ENCODE measurements at regions not wholly inside any gene's neighbourhood (a gene's known extent, or its start where the extent isn't known, plus 50 kb on each side); places are given as distances from the start of the nearest gene placed in this dataset.

GRCh38 chr3:139180489-139180888, 135.8 kb upstream of the PRR23C start:
- Histone ChIP-seq H3K79me2 (ENCODE audit: low read depth) (no peaks in the 10 kb centered on the region), H3K4me1 (no peaks in the 10 kb centered on the region), H3K27me3 (peaks cover 19% of the 10 kb centered on the region), H3K4me3 (no peak overlapping the region), H3K4me2 (no peak overlapping the region), H3K27ac (no peak overlapping the region), H3F3A (ENCODE audit: low read depth) (no peaks in the 10 kb centered on the region), H2AFZ (replicated peaks) (no peak overlapping the region), H3K36me3 (no peaks in the 10 kb centered on the region), H4K20me1 (ENCODE audit: low read depth) (no peaks in the 10 kb centered on the region), H3K9me3 (ENCODE audit: low read depth) (no peaks in the 10 kb centered on the region), H3K9ac (no peak overlapping the region)
- peaks cover 12% of the 10 kb centered on the region for H3K9me3 Mint-ChIP-seq
- H3K4me1 Mint-ChIP-seq: no peaks in the 10 kb centered on the region
- H3K27me3 Mint-ChIP-seq (ENCODE audit: insufficient read depth, low read depth): peaks cover 2% of the 10 kb centered on the region
- no peak overlapping the region for H3K4me3 Mint-ChIP-seq
- DNase-seq (ENCODE audit: low spot score): no peak
- no peak for TF ChIP-seq EZH2 (IDR thresholded peaks at IDR 0.05)
- no peak for TF ChIP-seq EZH2phosphoT487 (IDR thresholded peaks at IDR 0.05)
- TF ChIP-seq CTCF (IDR thresholded peaks at IDR 0.05): no peak
- no peak overlapping the region for H3K27ac Mint-ChIP-seq
- no peaks in the 10 kb centered on the region for H3K36me3 Mint-ChIP-seq

GRCh38 chr3:139182143-139182542, 137.5 kb upstream of the PRR23C start:
- Mint-ChIP-seq H3K36me3 (no peaks in the 10 kb centered on the region), H3K27ac (no peak overlapping the region), H3K4me1 (no peaks in the 10 kb centered on the region), H3K4me3 (no peak overlapping the region), H3K9me3 (peaks cover 12% of the 10 kb centered on the region), H3K27me3 (ENCODE audit: insufficient read depth, low read depth) (peaks cover 2% of the 10 kb centered on the region)
- Histone ChIP-seq H3K9ac (no peak overlapping the region), H3K27ac (no peak overlapping the region), H3F3A (ENCODE audit: low read depth) (no peaks in the 10 kb centered on the region), H3K9me3 (ENCODE audit: low read depth) (no peaks in the 10 kb centered on the region), H3K79me2 (ENCODE audit: low read depth) (no peaks in the 10 kb centered on the region), H3K27me3 (peaks cover 9% of the 10 kb centered on the region), H3K4me1 (no peaks in the 10 kb centered on the region), H3K36me3 (no peaks in the 10 kb centered on the region), H3K4me2 (no peak overlapping the region), H3K4me3 (no peak overlapping the region), H4K20me1 (ENCODE audit: low read depth) (no peaks in the 10 kb centered on the region), H2AFZ (replicated peaks) (no peak overlapping the region)
- TF ChIP-seq CTCF (IDR thresholded peaks at IDR 0.05) (no peak), EZH2phosphoT487 (IDR thresholded peaks at IDR 0.05) (no peak), EZH2 (IDR thresholded peaks at IDR 0.05) (no peak)
- no peak for DNase-seq (ENCODE audit: low spot score)

GRCh38 chr3:139182598-139182997, 137.9 kb upstream of the PRR23C start:
- peaks cover 2% of the 10 kb centered on the region for H3K27me3 Mint-ChIP-seq (ENCODE audit: insufficient read depth, low read depth)
- H2AFZ ChIP-seq (replicated peaks): no peak overlapping the region
- peaks cover 9% of the 10 kb centered on the region for H3K27me3 ChIP-seq
- no peak for DNase-seq (ENCODE audit: low spot score)
- TF ChIP-seq EZH2phosphoT487 (IDR thresholded peaks at IDR 0.05): no peak
- TF ChIP-seq CTCF (IDR thresholded peaks at IDR 0.05): no peak
- no peak for TF ChIP-seq EZH2 (IDR thresholded peaks at IDR 0.05)
- no peaks in the 10 kb centered on the region for H3K36me3 ChIP-seq
- no peak overlapping the region for H3K4me2 ChIP-seq
- no peaks in the 10 kb centered on the region for H3K4me1 Mint-ChIP-seq
- peaks cover 12% of the 10 kb centered on the region for H3K9me3 Mint-ChIP-seq
- no peak overlapping the region for H3K9ac ChIP-seq
- H3K4me3 ChIP-seq: no peak overlapping the region
- no peak overlapping the region for H3K4me3 Mint-ChIP-seq
- H3K79me2 ChIP-seq (ENCODE audit: low read depth): no peaks in the 10 kb centered on the region
- no peaks in the 10 kb centered on the region for H3K4me1 ChIP-seq
- no peak overlapping the region for H3K27ac ChIP-seq
- no peaks in the 10 kb centered on the region for H3F3A ChIP-seq (ENCODE audit: low read depth)
- H3K36me3 Mint-ChIP-seq: no peaks in the 10 kb centered on the region
- H3K9me3 ChIP-seq (ENCODE audit: low read depth): no peaks in the 10 kb centered on the region
- no peaks in the 10 kb centered on the region for H4K20me1 ChIP-seq (ENCODE audit: low read depth)
- no peak overlapping the region for H3K27ac Mint-ChIP-seq

All from neural progenitor cell (in vitro differentiated cells).